ENCODE measurements at regions not wholly inside any gene's neighbourhood (a gene's known extent, or its start where the extent isn't known, plus 50 kb on each side); places are given as distances from the start of the nearest gene placed in this dataset.

GRCh38 chr12:43177276-43177675 is 374.7 kb downstream of the ADAMTS20 start:
- no peak for TF ChIP-seq EZH2phosphoT487 (IDR thresholded peaks at IDR 0.05)
- TF ChIP-seq CTCF (IDR thresholded peaks at IDR 0.05), result no peak
- no peak for TF ChIP-seq EZH2 (IDR thresholded peaks at IDR 0.05)
